GM10266 (cell line): ENCODE measurements at regions not wholly inside any gene's neighbourhood (a gene's known extent, or its start where the extent isn't known, plus 50 kb on each side); places are given as distances from the start of the nearest gene placed in this dataset.
"Not testable (repeated sequence)": the region's sequence is repeated elsewhere in the genome, so short reads cannot be mapped to it uniquely, and the experiment has no call there.

Source experiments
- DNase-seq: peaks from one replicate; pipeline ENCODE4 v3.0.0; 2012; ENCODE audit errors: extremely low spot score
- CTCF ChIP-seq: IDR thresholded peaks from 2 replicates; pipeline ENCODE4 v1.5.1; 2012; ENCODE audit warnings: mild to moderate bottlenecking, low read depth; ENCODE audit not compliant: control insufficient read depth, insufficient read depth; ENCODE audit errors: missing control alignments

GRCh38 chr6:81098109-81098814 is 654.2 kb downstream of the TENT5A start:
- DNase-seq, result no peak
- TF ChIP-seq CTCF, result no peak

- not testable (repeated sequence) for DNase-seq
Measured at GRCh38 chr6:81096464-81096863, 656.0 kb downstream of the TENT5A start.

GRCh38 chr6:81093051-81093450 is 659.4 kb downstream of the TENT5A start:
- TF ChIP-seq CTCF, result no peak
- no peak for DNase-seq

GRCh38 chr6:81088145-81088544 is 664.3 kb downstream of the TENT5A start:
- no peak for TF ChIP-seq CTCF
- DNase-seq, result no peak

- DNase-seq, result no peak
- TF ChIP-seq CTCF, result no peak
Measured at GRCh38 chr6:81086991-81087390, 665.5 kb downstream of the TENT5A start.

- no peak for TF ChIP-seq CTCF
Measured at GRCh38 chr6:81085431-81085790, 667.1 kb downstream of the TENT5A start.

GRCh38 chr6:81084776-81085430 is 667.6 kb downstream of the TENT5A start:
- no peak for TF ChIP-seq CTCF
- no peak for DNase-seq

More at GRCh38 chr6:81085431-81085790, 667.1 kb downstream of the TENT5A start:
- no peak for DNase-seq
